ENCODE measurements at regions not wholly inside any gene's neighbourhood (a gene's known extent, or its start where the extent isn't known, plus 50 kb on each side); places are given as distances from the start of the nearest gene placed in this dataset.
"Not testable (repeated sequence)": the region's sequence is repeated elsewhere in the genome, so short reads cannot be mapped to it uniquely, and the experiment has no call there.

DNA sequence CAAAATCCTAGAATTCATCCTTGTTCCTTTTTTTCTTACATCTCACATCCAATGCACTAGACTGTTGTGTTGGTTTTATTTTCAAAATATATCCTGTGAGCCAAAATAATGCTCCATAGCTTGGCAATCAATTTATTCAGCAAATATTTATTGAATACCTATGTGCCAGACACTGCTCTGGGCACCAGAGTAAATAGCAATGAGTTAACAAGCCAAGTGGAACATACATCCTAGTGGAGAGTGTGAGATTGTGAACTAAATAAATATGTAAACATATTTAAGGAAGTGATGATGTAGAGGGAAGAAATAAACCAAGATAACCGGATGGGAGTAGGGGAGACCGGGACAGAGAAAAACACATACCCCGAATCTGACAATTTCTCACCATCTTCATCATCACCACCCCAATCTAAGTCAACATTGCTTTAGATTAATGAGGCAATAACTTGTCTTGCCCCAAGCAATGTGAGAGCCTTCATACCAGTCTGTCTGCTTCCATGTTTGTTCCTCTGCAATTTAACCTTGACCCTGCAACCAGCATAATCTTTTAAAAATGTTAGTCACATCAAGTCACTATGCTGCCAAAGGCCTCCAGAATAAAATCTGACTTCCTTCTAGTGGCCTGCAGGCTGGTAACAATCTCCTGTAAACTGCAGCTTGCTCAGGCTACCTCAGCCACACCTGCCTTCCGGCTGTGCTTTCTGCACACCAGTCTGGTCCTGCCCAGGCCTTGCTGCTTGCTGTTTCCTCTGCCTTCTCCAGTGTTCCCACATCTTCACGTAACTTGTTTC is 199.2 kb downstream of the DLEU7 start:
- DNase-seq, result no peak

DNA sequence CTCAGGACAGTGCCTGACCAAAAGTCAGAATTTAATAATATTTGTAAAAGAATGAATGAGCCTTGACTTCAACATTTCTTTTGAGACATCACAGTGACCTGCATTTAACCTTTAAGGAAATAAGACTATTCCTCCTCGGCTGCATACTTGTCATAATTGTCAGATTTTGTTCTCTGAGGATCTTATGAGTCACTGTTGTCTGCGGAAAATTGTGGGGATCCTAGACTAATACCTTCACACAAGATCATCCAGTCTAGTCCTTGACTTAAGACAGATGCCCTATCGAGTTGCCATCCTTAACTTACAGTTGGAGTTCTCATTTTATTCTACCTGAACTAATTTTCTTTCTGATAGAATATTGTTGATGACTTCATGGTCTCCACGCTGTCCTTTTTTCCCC is 198.4 kb downstream of the DLEU7 start:
- no peak for DNase-seq

DNA sequence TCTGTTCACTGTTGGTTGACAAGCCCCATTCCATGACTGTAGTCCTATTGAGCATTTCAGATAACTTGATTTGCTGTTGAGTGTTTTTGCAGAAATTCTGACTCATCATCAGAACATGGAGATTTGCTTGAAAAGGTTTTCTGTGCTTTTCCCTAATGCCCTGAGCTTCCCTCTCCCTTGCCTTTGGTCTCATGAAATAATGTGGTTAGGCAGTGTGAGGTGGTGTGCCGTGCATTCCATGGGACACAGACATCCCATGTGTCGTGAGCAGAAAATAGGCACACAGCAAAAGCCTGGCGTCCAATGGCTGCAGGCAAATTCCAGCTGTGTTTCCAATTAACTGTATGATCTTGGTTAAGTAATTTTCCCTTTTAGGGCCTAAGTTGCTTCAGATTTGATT is 197.4 kb downstream of the DLEU7 start:
- no peak for DNase-seq

DNA sequence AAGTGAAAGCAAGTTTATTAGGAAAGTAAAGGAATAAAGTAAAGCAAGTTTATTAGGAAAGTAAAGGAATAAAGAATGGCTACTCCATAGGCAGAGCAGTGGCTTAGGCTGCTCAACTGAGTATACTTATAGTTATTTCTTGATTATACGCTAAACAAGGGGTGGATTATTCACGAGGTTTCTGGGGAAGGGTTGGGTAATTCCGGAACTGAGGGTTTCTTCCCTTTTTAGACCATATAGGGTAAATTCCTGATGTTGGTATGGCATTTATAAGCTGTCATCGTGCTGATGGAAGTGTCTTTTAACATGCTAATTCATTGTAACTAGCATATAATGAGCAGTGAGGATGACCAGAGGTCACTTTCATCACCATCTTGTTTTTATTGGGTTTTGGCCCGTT is 194.3 kb downstream of the DLEU7 start:
- DNase-seq, result no peak

DNA sequence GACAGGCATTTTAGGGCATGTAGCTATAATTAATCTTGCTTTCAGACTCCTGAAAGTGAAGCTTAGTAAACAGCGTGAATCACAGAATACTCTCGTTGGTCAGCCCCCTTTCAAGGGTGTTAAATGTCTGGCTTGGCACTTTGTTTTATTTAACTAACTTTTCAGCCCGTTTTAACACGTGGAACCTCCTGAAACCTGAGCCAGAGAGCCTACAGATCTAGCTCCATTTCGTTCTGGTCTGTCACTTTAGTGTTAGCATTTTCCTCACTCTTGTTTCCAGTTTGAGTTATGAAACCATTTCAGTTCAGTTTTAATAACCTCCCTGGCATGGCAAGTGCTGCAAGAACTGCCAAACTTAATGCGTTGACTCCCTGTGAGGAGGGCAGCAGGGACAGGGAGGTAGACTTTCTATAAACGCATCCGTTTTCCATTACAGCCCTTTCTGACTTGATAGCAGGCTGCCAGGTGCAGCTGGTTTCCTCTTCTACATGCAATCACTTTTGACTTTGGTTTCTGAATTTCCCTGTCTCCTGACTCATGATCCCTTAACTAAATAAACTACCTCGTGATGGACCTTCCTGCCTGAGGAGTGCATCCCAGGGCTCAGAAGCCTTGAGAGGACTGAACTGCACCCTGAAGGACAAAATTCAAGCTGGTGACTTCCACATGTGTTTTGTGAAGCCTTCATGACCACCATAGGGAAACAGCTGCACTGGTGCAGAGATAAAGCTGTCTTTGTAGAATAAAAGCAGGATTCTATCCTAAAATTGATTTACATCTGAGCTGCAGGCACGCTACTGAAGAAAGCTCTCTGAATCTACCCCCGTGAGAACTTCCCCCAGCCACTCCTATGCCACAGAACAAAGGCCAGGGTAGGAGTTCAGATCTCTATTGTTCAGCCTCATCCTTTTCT is 192.6 kb downstream of the DLEU7 start:
- no peak for DNase-seq

DNA sequence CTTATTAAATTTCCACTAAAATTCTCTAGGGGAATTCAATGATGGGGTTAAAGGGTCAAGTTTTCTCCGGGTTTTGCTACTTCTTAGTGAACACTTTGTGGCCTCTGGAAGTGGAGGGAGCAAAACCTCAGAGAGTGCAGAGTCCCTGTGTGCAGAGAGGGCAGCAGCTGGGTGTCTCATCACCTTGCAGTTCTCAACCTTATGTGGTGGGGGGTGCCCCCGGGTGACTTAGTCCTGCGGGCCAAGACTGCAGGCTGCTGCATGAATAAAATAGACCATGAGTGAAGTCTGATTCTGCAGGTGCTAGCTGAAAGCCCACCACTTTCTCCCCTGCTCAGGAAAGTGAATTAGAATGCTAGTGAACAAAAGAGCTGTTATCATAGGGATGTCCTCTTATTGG is 191.6 kb downstream of the DLEU7 start:
- DNase-seq, result no peak

DNA sequence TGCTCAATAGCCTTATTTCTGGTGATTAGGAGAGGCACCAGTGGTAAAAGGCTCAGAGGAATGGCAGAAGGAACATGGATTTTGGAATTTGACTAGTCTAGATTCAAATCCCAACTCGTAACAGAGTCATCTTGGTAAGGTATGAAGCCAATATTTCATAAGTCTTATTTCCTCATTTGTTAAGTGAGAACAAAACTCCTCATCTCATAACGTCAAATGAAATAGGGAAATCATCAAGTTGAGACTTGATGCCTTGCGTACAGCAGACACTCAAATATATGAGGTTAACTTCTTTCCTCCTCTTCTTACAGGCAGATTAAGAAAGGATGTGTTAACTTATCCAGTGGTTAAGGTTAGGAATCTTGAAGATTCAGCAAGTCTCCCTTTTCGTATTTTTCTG is 189.2 kb downstream of the DLEU7 start:
- DNase-seq, result no peak

DNA sequence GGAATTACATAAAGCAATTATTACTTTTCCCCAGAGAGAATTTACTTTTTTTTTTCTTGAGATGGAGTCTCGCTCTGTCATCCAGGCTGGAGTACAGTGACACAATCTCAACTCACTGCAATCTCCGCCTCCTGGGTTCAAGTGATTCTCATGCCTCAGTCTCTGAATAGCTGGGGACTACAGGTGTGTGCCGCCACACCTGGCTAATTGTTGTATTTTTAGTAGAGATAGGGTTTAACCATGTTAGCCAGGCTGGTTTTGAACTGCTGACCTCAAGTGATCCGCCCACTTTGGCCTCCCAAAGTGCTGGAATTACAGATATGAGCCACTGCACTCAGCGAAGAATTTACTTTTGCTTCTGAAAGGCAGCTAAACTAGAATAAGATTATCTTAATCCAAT is 181.6 kb downstream of the DLEU7 start:
- DNase-seq, result not testable (repeated sequence)

DNA sequence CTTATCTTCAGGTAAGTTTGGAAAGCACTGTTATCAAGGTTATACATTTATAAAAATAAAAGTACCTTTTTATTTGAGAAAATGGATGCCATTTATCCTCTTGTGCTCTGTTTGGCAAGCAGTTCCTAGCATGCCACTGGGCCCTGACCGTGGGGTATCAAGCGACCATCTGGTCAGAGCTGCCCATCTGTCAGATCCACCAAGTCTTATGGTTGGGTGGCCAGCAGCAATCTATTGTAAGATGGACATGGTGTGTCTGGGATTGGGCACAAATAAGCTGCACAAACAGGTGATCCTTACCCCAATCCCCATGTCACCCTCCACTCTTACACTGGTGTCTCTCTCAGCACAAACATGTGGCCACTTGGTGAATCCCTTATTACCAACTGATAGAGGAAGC is 178.5 kb downstream of the DLEU7 start:
- DNase-seq, result no peak

DNA sequence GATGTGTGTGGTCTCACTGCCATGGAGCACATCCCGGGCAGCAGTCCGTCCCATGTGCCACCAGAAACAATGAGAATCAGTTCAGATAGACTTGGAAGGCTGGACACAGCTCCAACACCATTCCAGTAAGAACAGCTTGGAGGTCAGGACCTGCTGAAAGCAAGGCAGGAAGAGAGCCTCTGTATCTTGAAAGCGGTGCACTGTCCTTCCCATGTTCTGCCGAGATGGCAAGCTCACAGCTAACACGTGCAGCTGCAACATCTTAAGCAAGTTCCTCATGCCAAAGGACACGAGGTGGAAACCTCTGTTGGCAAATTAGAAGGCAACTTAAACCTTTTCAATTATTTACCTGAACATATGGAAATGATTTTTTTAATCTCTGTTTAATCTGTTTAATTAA is 175.4 kb downstream of the DLEU7 start:
- DNase-seq, result no peak

DNA sequence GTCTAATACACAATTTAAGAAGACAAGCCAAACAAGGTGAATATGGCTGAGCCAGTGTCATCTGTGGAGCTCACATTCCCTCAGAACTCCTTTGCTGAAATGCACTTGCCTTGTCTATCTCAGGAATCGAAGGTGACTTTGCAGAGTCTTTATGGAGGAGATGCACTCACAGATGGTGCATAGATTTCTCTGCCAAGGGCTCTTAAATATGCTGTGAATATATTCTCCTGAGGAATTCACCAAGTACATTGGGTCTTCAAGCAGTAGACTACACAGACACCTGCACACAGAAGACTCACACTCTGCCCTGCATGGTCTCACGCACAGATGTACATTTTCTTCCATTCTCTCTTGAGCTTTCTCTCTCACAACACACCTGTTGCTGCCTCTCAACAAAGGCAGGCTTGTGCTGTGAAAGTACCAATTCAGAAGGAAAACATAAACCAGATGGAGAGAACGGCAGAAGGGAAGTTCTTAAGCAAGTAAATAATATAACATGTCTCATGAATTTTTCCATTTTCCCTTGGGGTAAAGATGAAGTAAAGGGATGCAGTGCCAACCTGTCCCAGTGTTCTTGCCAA is 174.7 kb downstream of the DLEU7 start:
- DNase-seq, result no peak

DNA sequence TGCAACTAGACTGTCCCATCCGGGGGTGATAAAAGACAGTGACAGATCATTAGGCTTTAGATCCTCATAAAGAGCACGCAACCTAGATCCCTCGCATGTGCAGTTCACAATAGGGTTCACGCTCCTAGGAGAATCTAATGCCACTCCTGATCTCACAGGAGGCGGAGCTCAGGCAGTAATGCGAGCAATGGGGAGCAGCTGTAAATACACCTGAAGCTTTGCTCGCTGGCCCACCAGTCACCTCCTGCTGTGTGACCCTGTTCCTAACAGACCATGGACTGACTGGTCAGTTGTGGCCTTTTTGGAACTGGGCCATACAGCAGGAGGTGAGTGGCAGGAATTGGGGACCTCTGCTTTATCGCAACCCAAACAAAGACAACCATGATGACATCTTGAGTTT is 173.2 kb downstream of the DLEU7 start:
- DNase-seq, result no peak

DNA sequence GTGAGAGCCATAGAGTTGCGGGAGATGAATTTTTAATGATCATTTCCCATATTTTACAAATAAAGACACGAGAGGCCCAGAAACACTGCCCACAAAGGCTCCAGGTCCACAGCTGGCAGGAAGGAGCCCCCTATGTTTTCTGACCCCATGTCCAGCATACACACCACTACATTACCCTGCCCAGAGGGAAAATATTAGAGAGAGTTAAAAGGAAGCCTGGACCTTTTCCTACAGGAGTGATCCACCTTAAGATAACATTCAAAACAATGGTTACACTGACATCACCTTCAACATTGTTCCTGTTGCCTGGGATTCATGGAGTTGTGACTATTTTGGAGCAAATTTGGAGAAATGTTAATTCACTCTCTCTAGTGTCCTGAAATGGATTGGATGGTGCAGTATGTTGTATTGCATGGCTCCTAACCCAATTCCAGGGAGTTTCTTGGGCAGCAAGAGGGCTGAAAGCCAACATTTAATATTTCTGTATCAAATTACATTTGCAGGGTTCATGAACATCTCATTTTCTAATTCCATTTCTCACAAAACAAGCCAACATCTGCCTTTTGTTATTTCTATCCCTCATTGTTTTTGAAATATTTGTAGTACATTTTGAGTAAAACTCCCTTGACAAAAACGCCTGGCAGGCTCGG is 172.5 kb downstream of the DLEU7 start:
- DNase-seq, result no peak

DNA sequence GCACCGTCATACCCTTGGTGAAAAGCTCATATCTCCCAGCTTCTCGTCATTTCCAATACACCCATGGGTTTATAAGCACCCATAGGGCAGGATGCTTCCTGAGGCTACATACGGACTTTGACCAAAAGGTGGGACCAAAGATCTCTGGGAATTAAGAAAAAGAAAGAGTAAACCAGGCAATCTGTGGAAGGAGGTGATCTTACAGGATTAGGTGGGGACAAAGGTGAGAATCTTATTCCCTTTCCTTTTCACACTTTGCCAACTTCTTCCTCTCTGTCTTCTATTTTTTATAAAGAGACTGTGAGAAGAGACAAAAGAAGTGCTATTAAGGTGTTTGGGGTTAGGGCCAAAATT is 172.0 kb downstream of the DLEU7 start:
- no peak for DNase-seq

DNA sequence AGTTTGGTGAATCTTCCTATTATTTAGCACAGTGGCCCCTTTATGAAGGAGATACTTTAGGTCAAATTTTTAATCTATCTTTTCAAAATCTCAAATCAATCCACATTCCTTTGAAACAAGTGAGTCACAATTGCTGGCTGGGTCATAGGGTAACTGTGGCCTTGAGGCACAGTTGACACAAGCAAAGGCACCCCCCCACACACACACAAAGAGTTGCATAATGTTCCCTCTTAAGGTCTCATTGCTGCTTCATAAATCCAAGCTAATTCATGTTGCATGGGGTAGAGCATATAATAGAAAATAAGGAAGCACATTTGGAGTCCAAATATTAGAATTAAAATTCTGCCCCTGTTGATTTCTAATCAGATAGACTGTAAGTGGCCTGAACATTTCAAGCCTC is 171.5 kb downstream of the DLEU7 start:
- DNase-seq, result no peak

DNA sequence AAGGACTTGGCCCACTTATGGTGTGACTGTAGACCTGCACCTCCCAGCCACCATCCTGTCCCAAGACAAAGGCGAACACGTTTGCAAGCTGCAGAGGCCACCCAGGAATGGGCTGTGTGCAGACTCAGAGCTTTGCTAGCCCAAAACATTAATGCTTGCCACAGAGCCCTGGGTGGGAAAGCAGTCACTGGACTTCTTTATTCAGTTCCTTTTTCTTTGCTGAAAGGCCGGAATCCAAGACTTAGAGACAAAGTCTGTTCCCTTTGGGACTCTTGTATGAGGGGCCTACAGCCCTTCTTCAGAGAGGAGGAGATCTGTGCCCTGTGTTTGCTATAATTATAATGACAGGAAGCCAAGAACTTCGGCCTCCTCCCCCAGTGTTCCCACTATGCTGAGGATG is 167.8 kb downstream of the DLEU7 start:
- no peak for DNase-seq

DNA sequence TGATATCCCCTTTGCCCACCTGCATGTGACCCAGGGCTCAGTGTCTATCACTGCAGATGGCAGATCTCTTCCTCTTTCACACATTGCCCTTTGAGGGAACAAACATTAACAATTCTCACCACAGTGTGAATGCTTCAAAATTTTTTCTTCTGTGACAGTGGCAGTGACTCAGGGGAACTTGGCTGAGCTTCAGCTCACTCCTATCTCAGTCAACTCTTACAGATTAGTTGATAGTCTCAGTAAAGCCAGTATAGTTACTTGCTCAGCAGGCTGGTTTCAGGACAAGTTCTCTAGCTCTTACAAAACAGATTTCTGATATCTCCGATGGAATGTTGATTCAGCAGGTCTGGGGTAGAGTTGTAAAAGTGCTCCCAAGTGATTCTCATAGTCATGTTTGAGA is 166.9 kb downstream of the DLEU7 start:
- no peak for DNase-seq

DNA sequence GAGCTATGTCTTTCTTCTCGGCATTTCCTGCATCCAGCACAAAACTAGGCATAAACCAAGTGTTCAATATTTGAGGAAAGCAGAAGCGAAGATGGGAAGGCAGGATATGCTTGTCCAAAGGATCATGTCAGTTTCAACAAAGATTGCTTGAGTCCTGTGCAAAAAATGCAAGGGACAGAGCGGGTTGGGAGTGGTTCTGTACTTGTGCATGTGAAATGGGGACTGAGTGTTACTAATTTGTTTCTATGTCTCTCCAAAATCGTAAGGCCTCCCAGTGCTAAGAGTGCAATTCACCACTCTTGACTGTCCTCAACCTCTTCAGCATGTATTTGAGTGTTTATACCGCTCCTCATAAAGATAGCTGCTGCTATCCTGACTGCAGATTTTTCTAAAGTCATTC is 166.2 kb downstream of the DLEU7 start:
- no peak for DNase-seq

DNA sequence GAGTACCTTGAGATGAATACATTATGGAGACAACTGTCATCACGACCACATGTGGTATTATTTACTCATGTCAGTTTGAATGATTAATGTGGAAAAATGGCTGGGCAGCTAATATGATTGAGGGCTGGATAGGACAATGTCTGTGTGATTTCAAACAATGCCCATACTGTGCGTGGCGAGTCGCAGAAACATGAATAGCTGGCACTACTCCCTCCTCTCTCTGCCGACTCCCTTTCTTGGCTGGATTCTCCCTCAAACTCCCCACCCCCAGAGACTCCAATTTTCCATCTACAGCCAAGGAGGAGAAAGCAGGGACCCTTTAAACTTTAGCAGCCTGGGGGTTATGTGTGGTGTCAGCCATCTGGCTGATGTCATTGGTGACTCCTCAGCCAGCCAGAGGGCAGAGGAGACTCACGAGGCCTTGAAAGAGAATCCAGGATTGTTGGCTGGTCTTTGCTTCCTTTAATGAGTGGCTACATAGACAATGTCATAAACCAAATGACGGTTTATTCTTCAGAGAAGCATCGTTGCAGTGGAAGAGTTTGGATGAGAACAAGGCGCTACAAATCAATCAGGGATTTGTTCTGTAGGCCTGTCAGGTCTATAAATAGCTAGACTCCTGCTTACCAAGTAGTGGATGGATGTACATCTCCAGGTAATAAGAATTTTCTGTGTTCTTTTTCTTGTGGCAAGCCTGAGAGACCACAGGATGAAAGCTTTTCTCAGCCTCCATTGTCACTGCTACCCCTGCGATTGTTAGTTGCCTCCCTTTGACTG is 165.6 kb downstream of the DLEU7 start:
- no peak for DNase-seq

DNA sequence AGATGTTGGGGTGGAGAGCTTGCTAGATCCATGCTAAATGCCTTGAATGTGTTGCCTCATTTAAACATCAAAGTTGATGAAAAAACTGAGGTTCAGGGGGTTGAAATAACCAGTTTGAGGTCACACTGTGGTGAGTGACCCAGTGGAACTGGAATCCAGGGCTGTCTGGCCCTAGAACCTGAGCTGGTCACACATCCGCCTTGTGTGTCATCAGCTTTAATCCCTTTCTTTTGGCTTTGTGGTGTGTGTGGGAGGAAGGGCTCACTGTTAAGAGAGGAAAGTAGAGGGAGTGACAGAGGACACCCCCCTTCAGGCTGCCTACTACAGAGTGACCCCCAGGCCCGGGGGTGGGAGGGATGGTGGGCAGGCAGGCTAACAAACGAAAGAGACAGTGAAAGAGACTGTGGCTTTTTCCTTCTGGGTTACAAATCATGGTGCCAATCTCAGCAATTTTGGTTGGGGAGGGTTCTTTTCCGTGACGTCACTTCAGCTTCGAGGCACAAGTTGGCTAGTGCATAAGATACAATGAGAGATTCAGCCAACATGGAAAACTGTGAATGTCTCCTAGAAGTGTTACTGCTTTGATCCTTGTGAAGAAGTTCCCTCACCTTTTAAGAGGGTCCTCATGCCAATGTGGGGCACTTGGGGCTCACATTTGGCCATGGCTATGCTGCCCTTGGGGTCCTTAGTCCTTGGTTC is 164.9 kb downstream of the DLEU7 start:
- no peak for DNase-seq

DNA sequence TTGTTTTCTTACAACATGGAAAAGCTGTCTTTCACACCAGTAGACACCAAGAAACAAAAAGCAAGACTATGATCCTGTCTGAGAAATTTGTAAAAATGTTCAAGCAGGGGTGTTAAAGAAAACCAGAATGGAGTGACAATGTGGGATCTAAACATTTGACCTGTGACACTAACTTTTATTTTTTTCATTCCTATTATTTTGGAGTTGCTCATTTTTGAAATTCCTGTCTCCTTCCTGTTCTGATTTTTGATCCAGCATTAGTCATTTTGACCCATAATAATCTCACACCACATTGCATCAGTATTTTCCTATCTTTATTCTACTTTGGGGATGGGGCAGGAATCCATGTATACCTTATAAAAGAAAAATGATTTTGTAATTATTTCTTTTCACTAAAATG is 164.2 kb downstream of the DLEU7 start:
- DNase-seq, result no peak
